ENCODE measurements at regions not wholly inside any gene's neighbourhood (a gene's known extent, or its start where the extent isn't known, plus 50 kb on each side); places are given as distances from the start of the nearest gene placed in this dataset.

- H3F3A ChIP-seq (ENCODE audit: insufficient read depth, low read length) = no peaks in the 10 kb centered on the region
- H3K4me3 ChIP-seq (ENCODE audit: low read length) = no peak overlapping the region
- H3K27ac ChIP-seq (ENCODE audit: low read length) = no peak overlapping the region
- H3K9me3 ChIP-seq (replicated peaks; ENCODE audit: insufficient read depth, low read length) = no peaks in the 10 kb centered on the region
- no peaks in the 10 kb centered on the region for H3K27me3 ChIP-seq (replicated peaks; ENCODE audit: insufficient read depth, low read length)
- TF ChIP-seq EZH2 (optimal IDR thresholded peaks at IDR 0.05; ENCODE audit: low read depth, low read length) (no peak), EZH2phosphoT487 (IDR thresholded peaks at IDR 0.05; ENCODE audit: low read length) (no peak), CTCF (IDR thresholded peaks at IDR 0.05; ENCODE audit: low read length) (no peak)
- H3K4me2 ChIP-seq (ENCODE audit: low read depth, low read length) = no peak overlapping the region
- no peak overlapping the region for H3K9ac ChIP-seq (ENCODE audit: low read length)
- H3K36me3 ChIP-seq (replicated peaks; ENCODE audit: insufficient read depth, low read length) = no peaks in the 10 kb centered on the region
- no peaks in the 10 kb centered on the region for H3K9me2 ChIP-seq (replicated peaks; ENCODE audit: insufficient read depth, low read length)
- H3K79me2 ChIP-seq (ENCODE audit: low read length) = no peaks in the 10 kb centered on the region
- no peak overlapping the region for H2AFZ ChIP-seq (ENCODE audit: low read length)
- DNase-seq = no peak
- H4K20me1 ChIP-seq (ENCODE audit: insufficient read depth, low read length) = no peaks in the 10 kb centered on the region
- H3K4me1 ChIP-seq (ENCODE audit: low read length) = no peaks in the 10 kb centered on the region
These were observed 492.6 kb upstream of the TBL1XR1 start for GRCh38 chr3:177689869-177690268.

GRCh38 chr3:177690306-177690705, 493.0 kb upstream of the TBL1XR1 start:
- no peaks in the 10 kb centered on the region for H3K4me1 ChIP-seq (ENCODE audit: low read length)
- H4K20me1 ChIP-seq (ENCODE audit: insufficient read depth, low read length) = no peaks in the 10 kb centered on the region
- no peak overlapping the region for H3K4me2 ChIP-seq (ENCODE audit: low read depth, low read length)
- H3K36me3 ChIP-seq (replicated peaks; ENCODE audit: insufficient read depth, low read length) = no peaks in the 10 kb centered on the region
- no peak overlapping the region for H3K4me3 ChIP-seq (ENCODE audit: low read length)
- no peaks in the 10 kb centered on the region for H3K79me2 ChIP-seq (ENCODE audit: low read length)
- H3K27me3 ChIP-seq (replicated peaks; ENCODE audit: insufficient read depth, low read length) = no peaks in the 10 kb centered on the region
- TF ChIP-seq EZH2 (optimal IDR thresholded peaks at IDR 0.05; ENCODE audit: low read depth, low read length) = no peak
- no peak for TF ChIP-seq CTCF (IDR thresholded peaks at IDR 0.05; ENCODE audit: low read length)
- no peak for TF ChIP-seq EZH2phosphoT487 (IDR thresholded peaks at IDR 0.05; ENCODE audit: low read length)
- H3F3A ChIP-seq (ENCODE audit: insufficient read depth, low read length) = no peaks in the 10 kb centered on the region
- H3K27ac ChIP-seq (ENCODE audit: low read length) = no peak overlapping the region
- no peaks in the 10 kb centered on the region for H3K9me3 ChIP-seq (replicated peaks; ENCODE audit: insufficient read depth, low read length)
- DNase-seq = no peak
- no peaks in the 10 kb centered on the region for H3K9me2 ChIP-seq (replicated peaks; ENCODE audit: insufficient read depth, low read length)
- H3K9ac ChIP-seq (ENCODE audit: low read length) = no peak overlapping the region
- H2AFZ ChIP-seq (ENCODE audit: low read length) = no peak overlapping the region

DNA sequence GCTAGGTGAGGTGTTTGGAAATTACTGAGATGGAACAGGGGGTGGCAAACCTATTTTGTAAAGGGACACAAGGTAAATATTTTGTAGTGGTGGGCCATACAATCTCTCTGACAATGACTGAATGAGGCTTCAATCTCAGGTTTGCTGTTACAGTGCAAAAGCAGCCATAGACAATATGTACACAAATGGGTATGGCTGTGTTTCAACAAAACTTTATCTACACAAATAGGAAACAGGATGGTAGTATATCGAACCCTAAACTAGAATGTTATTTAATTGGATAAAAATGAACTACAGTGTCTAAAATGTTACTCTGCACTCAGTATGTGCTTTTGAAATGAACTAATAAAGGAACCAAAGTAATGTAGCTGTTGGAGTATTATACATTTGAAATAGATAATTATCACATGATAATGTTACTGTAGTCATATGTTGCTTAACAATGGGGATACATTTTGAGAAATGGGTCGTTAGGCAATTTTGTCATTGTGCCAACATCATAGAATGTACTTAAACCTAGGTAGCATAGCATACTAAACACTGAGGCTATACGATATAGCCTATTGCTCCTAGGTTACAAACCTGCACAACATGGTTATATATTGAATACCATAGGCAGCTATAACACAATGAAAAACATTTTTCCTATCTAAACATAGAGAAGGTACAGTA, 495.2 kb upstream of the TBL1XR1 start:
- no peak overlapping the region for H3K4me3 ChIP-seq (ENCODE audit: low read length)

More for the DNA sequence above, 495.2 kb upstream of the TBL1XR1 start:
- Histone ChIP-seq H3K9ac (ENCODE audit: low read length) (no peak overlapping the region), H2AFZ (ENCODE audit: low read length) (no peak overlapping the region), H3K9me2 (replicated peaks; ENCODE audit: insufficient read depth, low read length) (no peaks in the 10 kb centered on the region), H3F3A (ENCODE audit: insufficient read depth, low read length) (no peaks in the 10 kb centered on the region), H3K4me1 (ENCODE audit: low read length) (no peaks in the 10 kb centered on the region), H3K9me3 (replicated peaks; ENCODE audit: insufficient read depth, low read length) (no peaks in the 10 kb centered on the region), H3K27me3 (replicated peaks; ENCODE audit: insufficient read depth, low read length) (no peaks in the 10 kb centered on the region), H3K27ac (ENCODE audit: low read length) (no peak overlapping the region), H3K36me3 (replicated peaks; ENCODE audit: insufficient read depth, low read length) (no peaks in the 10 kb centered on the region), H3K79me2 (ENCODE audit: low read length) (no peaks in the 10 kb centered on the region), H3K4me2 (ENCODE audit: low read depth, low read length) (no peak overlapping the region), H4K20me1 (ENCODE audit: insufficient read depth, low read length) (no peaks in the 10 kb centered on the region)
- no peak for DNase-seq
- TF ChIP-seq EZH2 (optimal IDR thresholded peaks at IDR 0.05; ENCODE audit: low read depth, low read length) (no peak), EZH2phosphoT487 (IDR thresholded peaks at IDR 0.05; ENCODE audit: low read length) (no peak), CTCF (IDR thresholded peaks at IDR 0.05; ENCODE audit: low read length) (no peak)

Measured in MM.1S (cell line).